ENCODE measurements at regions not wholly inside any gene's neighbourhood (a gene's known extent, or its start where the extent isn't known, plus 50 kb on each side); places are given as distances from the start of the nearest gene placed in this dataset.

- TF ChIP-seq CTCF (conservative IDR thresholded peaks at IDR 0.05; ENCODE audit: low read depth, low read length), result no peak
- no peak overlapping the region for H3K4me3 ChIP-seq (ENCODE audit: low read depth, low read length)
- no peak for DNase-seq (ENCODE audit: low read depth)
Observed at GRCh38 chr9:91055845-91056244, 254.2 kb downstream of the SYK start.

GRCh38 chr9:91056486-91056885 is 254.9 kb downstream of the SYK start:
- no peak for DNase-seq (ENCODE audit: low read depth)
- no peak for TF ChIP-seq CTCF (conservative IDR thresholded peaks at IDR 0.05; ENCODE audit: low read depth, low read length)
- H3K4me3 ChIP-seq (ENCODE audit: low read depth, low read length), result no peak overlapping the region

GRCh38 chr9:91056917-91057316 is 255.3 kb downstream of the SYK start:
- H3K4me3 ChIP-seq (ENCODE audit: low read depth, low read length), result no peak overlapping the region
- no peak for TF ChIP-seq CTCF (conservative IDR thresholded peaks at IDR 0.05; ENCODE audit: low read depth, low read length)
- no peak for DNase-seq (ENCODE audit: low read depth)

- no peak for DNase-seq (ENCODE audit: low read depth)
- H3K4me3 ChIP-seq (ENCODE audit: low read depth, low read length), result no peak overlapping the region
- no peak for TF ChIP-seq CTCF (conservative IDR thresholded peaks at IDR 0.05; ENCODE audit: low read depth, low read length)
Observed at GRCh38 chr9:91059713-91060112, 258.1 kb downstream of the SYK start.

- peak; percentile 93 for DNase-seq (ENCODE audit: low read depth)
- TF ChIP-seq CTCF (conservative IDR thresholded peaks at IDR 0.05; ENCODE audit: low read depth, low read length), result peak; percentile 1
- H3K4me3 ChIP-seq (ENCODE audit: low read depth, low read length), result no peak overlapping the region
Observed at GRCh38 chr9:91060520-91061343, 259.1 kb downstream of the SYK start.

GRCh38 chr9:91061506-91061905 is 259.9 kb downstream of the SYK start:
- DNase-seq (ENCODE audit: low read depth), result no peak
- TF ChIP-seq CTCF (conservative IDR thresholded peaks at IDR 0.05; ENCODE audit: low read depth, low read length), result no peak
- no peak overlapping the region for H3K4me3 ChIP-seq (ENCODE audit: low read depth, low read length)

- no peak for DNase-seq (ENCODE audit: low read depth)
- no peak for TF ChIP-seq CTCF (conservative IDR thresholded peaks at IDR 0.05; ENCODE audit: low read depth, low read length)
- no peak overlapping the region for H3K4me3 ChIP-seq (ENCODE audit: low read depth, low read length)
Observed at GRCh38 chr9:91062281-91062680, 260.7 kb downstream of the SYK start.

All from epithelial cell of proximal tubule (primary cell).